NCI-H460 (cell line): ENCODE measurements at regions not wholly inside any gene's neighbourhood (a gene's known extent, or its start where the extent isn't known, plus 50 kb on each side); places are given as distances from the start of the nearest gene placed in this dataset.

ENCODE experiments used
- DNase-seq: peaks from one replicate; pipeline ENCODE4 v3.0.0-alpha.2; 2016; ENCODE audit warnings: low read depth; ENCODE audit errors: extremely low read depth

GRCh38 chr18:39759926-39760325 is 2194.3 kb upstream of the CELF4 start:
- DNase-seq: no peak

GRCh38 chr18:39753178-39753577 is 2187.6 kb upstream of the CELF4 start:
- DNase-seq: no peak

- no peak for DNase-seq
Observed at GRCh38 chr18:39752351-39752750, 2186.8 kb upstream of the CELF4 start.

GRCh38 chr18:39751921-39752320 is 2186.3 kb upstream of the CELF4 start:
- no peak for DNase-seq

GRCh38 chr18:39751161-39751560 is 2185.6 kb upstream of the CELF4 start:
- DNase-seq: no peak

- DNase-seq: no peak
Observed at GRCh38 chr18:39749154-39749553, 2183.6 kb upstream of the CELF4 start.

- no peak for DNase-seq
Observed at GRCh38 chr18:39748727-39749126, 2183.1 kb upstream of the CELF4 start.

GRCh38 chr18:39746201-39746600 is 2180.6 kb upstream of the CELF4 start:
- DNase-seq: no peak

- DNase-seq: no peak
Observed at GRCh38 chr18:39743463-39743862, 2177.9 kb upstream of the CELF4 start.

- peak; percentile 16 for DNase-seq
Observed at GRCh38 chr18:39741755-39742466, 2176.3 kb upstream of the CELF4 start.

- DNase-seq: no peak
Observed at GRCh38 chr18:39737869-39738268, 2172.3 kb upstream of the CELF4 start.

GRCh38 chr18:39732918-39733317 is 2167.3 kb upstream of the CELF4 start:
- DNase-seq: no peak

- no peak for DNase-seq
Observed at GRCh38 chr18:39730606-39731005, 2165.0 kb upstream of the CELF4 start.

- no peak for DNase-seq
Observed at GRCh38 chr18:39724652-39725051, 2159.1 kb upstream of the CELF4 start.

GRCh38 chr18:39721712-39722111 is 2156.1 kb upstream of the CELF4 start:
- no peak for DNase-seq

GRCh38 chr18:39713961-39714360 is 2148.4 kb upstream of the CELF4 start:
- DNase-seq: no peak

GRCh38 chr18:39711701-39712100 is 2146.1 kb upstream of the CELF4 start:
- DNase-seq: no peak

- no peak for DNase-seq
Observed at GRCh38 chr18:39705362-39705761, 2139.8 kb upstream of the CELF4 start.

GRCh38 chr18:39702888-39703287 is 2137.3 kb upstream of the CELF4 start:
- no peak for DNase-seq

GRCh38 chr18:39701839-39702238 is 2136.2 kb upstream of the CELF4 start:
- no peak for DNase-seq

- no peak for DNase-seq
Observed at GRCh38 chr18:39701055-39701783, 2135.6 kb upstream of the CELF4 start.

- DNase-seq: no peak
Observed at GRCh38 chr18:39699340-39699964, 2133.9 kb upstream of the CELF4 start.
